GM12872 (cell line): ENCODE measurements at regions not wholly inside any gene's neighbourhood (a gene's known extent, or its start where the extent isn't known, plus 50 kb on each side); places are given as distances from the start of the nearest gene placed in this dataset.

Experiments used
- TF ChIP-seq, protein P1 (sequence below): IDR thresholded peaks from 3 replicates; pipeline ENCODE4 v1.5.1; 2011; ENCODE audit warnings: low read depth, mild to moderate bottlenecking, low read length, moderate library complexity; ENCODE audit not compliant: insufficient read depth

DNA sequence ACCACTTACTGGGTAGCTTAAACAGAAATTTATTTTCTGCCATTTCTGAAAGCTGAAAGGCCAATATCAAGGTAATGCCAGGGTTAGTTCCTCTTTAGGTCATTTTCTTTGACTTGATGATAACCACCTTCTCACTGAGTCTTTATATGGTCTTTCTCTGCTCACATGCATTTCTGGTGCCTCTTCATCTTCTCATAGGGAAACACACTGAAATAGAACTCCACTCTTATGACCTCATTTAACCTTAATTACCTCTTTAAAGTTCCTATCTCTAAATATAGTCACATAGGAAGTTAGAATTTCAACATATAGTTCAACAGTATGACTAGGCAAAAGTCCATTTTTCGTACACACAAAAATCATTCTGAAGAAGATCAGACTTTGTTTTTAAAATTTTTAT lies 616.8 kb upstream of the VRK2 start:
- TF ChIP-seq, protein P1, sequence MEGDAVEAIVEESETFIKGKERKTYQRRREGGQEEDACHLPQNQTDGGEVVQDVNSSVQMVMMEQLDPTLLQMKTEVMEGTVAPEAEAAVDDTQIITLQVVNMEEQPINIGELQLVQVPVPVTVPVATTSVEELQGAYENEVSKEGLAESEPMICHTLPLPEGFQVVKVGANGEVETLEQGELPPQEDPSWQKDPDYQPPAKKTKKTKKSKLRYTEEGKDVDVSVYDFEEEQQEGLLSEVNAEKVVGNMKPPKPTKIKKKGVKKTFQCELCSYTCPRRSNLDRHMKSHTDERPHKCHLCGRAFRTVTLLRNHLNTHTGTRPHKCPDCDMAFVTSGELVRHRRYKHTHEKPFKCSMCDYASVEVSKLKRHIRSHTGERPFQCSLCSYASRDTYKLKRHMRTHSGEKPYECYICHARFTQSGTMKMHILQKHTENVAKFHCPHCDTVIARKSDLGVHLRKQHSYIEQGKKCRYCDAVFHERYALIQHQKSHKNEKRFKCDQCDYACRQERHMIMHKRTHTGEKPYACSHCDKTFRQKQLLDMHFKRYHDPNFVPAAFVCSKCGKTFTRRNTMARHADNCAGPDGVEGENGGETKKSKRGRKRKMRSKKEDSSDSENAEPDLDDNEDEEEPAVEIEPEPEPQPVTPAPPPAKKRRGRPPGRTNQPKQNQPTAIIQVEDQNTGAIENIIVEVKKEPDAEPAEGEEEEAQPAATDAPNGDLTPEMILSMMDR: no peak

- TF ChIP-seq, protein P1: no peak
Measured at GRCh38 chr2:57432528-57432927, 614.1 kb upstream of the VRK2 start.

GRCh38 chr2:57434441-57434840 lies 612.2 kb upstream of the VRK2 start:
- TF ChIP-seq, protein P1: no peak

DNA sequence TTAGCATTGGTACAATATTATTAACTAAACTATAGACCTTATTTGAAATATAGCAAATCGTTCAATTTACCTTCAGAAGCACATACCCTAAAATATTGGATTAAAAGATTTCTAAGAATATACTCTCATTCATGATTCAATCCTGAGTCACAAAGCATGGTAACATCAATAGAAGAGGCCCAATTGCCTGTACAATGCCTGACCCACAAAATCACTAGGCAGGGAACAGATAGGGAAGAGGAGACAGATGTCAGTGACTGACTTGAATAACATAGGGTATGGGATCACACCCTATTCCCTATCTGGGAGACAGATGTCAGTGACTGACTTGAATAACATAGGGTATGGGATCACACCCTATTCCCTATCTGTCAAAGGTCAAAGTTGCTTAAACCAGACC lies 611.6 kb upstream of the VRK2 start:
- TF ChIP-seq, protein P1: no peak

GRCh38 chr2:57437077-57437476 lies 609.5 kb upstream of the VRK2 start:
- TF ChIP-seq, protein P1: no peak

DNA sequence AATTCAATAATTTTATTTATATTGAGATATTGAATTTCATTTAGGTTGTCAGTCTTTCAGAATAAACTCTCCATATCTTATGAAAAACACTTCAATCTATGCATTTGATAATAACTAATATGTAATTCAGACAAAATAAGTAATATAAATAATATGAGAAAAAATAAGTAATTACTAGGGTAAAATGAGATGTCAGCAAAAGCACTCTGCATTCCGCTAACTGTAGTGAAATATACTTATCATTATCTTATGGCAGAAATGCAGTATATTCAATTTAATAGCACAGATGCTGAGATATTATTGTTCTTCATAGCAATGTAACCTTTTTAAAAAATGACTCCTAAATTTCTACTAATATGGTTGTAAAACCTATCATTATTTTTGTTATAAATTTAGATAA lies 606.2 kb upstream of the VRK2 start:
- TF ChIP-seq, protein P1: no peak

DNA sequence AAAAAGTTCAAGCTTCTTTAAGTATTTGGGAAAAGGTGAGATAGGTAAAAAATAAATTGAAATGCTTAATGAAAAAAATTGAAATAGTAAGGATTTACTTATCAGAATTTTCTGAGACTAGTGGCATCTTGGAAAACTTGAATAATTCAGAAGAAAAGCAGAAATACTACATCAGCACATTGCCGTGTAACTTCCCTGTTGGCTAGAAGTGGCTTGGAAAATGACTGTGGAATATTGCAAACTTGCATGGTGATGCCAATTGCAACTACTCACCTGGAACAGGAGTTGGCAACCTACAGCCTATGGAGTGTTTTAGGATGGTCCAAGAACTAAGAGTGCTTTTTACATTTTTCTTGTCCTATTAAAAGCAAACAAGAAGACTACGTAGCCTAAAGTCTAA lies 603.5 kb upstream of the VRK2 start:
- TF ChIP-seq, protein P1: no peak
